Heart right ventricle (tissue), 16 donors: ENCODE measurements at regions not wholly inside any gene's neighbourhood (a gene's known extent, or its start where the extent isn't known, plus 50 kb on each side); places are given as distances from the start of the nearest gene placed in this dataset.

Experiments used
- ATAC-seq, 8 donors: fragments of 200-7000 bp; cut with Tn5 transposase; one replicate each; pipeline ENCODE4 v1.9.1; 2020; ENCODE audit warnings: mild to moderate bottlenecking in 8 of 8, moderate library complexity in 8 of 8, moderate number of reproducible peaks in 1 of 8
- DNase-seq, 2 donors: peaks; one replicate each; pipeline ENCODE4 v3.0.0-alpha.2; 2020
- H3K27ac ChIP-seq, 10 donors: fragments of 200-600 bp; sonication (generic) in 2 of 10; one replicate each; pipeline versions ENCODE4 v1.5.0 to v1.8.0; 2020 to 2022; ENCODE audit warnings: mild to moderate bottlenecking in 3 of 10
- H3K27me3 ChIP-seq, 7 donors: fragments of 200-600 bp; one replicate each; pipeline ENCODE4 v1.8.0; 2021 to 2022; ENCODE audit warnings: mild to moderate bottlenecking in 2 of 7
- H3K36me3 ChIP-seq, 9 donors: fragments of 200-600 bp; sonication (generic) in 1 of 9; one replicate each; pipeline versions ENCODE4 v1.5.0 to v1.8.0; 2020 to 2022; ENCODE audit warnings: mild to moderate bottlenecking in 2 of 9
- H3K4me1 ChIP-seq, 9 donors: fragments of 200-600 bp; sonication (generic) in 1 of 9; one replicate each; pipeline versions ENCODE4 v1.5.0 to v1.8.0; 2020 to 2022; ENCODE audit warnings: mild to moderate bottlenecking in 4 of 9
- H3K4me3 ChIP-seq, 10 donors: fragments of 200-600 bp; sonication (generic) in 2 of 10; one replicate each; pipeline versions ENCODE4 v1.5.0 to v1.8.0; 2020 to 2022; ENCODE audit warnings: mild to moderate bottlenecking in 7 of 10, moderate library complexity in 2 of 10
- H3K9me3 ChIP-seq, 11 donors: fragments of 200-600 bp in 10 of 11; sonication (generic) in 2 of 11; one replicate each; pipeline versions ENCODE4 v1.5.0 to v1.8.0; 2013 to 2022; ENCODE audit warnings: mild to moderate bottlenecking in 2 of 11, control low read depth in 1 of 11, moderate library complexity in 1 of 11
- WGBS, 2 donors: extraction: QIAGEN DNeasy Blood & Tissue Kit; methylation state at CpG; one replicate each; pipeline ENCODE4 v1.1.7; 2013; ENCODE audit warnings: inconsistent platforms in 1 of 2; 5-methylcytosine and 5-hydroxymethylcytosine counted together
- intact Hi-C, 10 donors: fragments of 100-400 bp; cut with DNase I; formaldehyde crosslinking; loops; one replicate each; pipeline versions ENCODE4 v1.11.1 to v1.14.2; 2022
- TF ChIP-seq, protein P1 (sequence below), 9 donors: fragments of 200-600 bp; sonication (generic) in 2 of 9; IDR thresholded peaks; one replicate each; pipeline versions ENCODE4 v1.5.0 to v1.8.0; 2021 to 2022; ENCODE audit warnings: antibody characterized with exemption in 9 of 9, mild to moderate bottlenecking in 5 of 9, moderate library complexity in 1 of 9
- donor health status: Arrhythmogenic right ventricular cardiomyopathy.
- donor health status: ischemic (EF 13 %, LVEDD 7.1; RV severe dilation, severe dysfunction).
- donor health status: healthy with polysubstance abuse.
- donor health status: DM: no; HTN: yes; CAD: no.
- donor health status: DM: no; HTN: no; CAD: no.
- donor health status: ischemic (EF 25% LVEDD 6.9; RV normal size, moderate dysfunction).
- donor health status: ischemic (EF 25% LVEDD 5.7; RV mildly dilated, moderate dysfunction).
- donor health status: healthy.
- donor health status: DM: yes; HTN: yes; CAD: no.
- donor health status: Ischemic cardiomyopathy.
- donor health status: ischemic (EF 35%, LVEDD 5.7; RV mildly dilated, moderate dysfunction).
- donor health status: nonischemic (EF 11% LVEDD 7.7; RV severe dilation, severe dysfunction).
- donor health status: DM: yes; HTN: yes; CAD: no.
- donor health status: PGD.
- donor health status: ischemic (EF 29% LVEDD 5.4; RV normal size, mild dysfunction).
- donor health status: nonischemic (EF 23%, LVEDD 6.1; RV moderate dilation, normal function).

DNA sequence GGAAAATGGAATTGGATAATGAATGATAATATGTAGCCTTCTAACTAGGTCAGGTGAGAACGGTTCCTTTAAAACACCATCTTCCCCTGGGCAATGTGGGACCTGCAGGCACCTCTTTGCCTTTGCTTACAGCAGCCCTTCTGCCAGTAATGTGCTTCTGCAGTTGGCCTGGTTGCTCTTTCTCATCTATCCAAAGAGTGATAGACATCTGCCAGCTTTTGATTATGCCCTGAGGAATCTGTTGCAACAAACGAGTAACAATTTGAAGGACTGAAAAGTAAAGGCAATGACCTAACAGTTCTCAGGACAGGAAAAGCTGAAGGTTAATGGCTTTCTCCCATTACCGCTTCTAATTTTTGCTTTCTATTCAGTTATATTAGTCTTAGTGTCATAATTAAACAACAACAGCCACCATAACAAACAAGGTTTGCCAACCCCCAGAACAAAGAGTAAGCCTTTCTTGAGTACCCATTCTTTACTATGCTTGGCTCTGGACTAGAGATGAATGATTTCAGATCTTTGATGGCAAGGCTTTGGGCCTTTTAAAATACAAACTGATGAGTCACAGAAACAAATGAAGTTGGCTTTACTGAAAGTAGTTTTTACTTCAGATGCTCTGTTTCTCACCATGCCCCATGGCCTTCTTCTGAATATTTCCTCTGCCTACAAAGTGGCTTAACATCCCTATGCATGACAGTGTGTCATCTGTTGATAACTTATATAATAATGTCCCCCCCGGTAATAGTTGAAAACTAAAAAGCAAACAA is 76.1 kb upstream of the KRR1 start:
- Histone ChIP-seq H3K27me3 (no peaks in the 10 kb centered on the region), H3K27ac (no peak overlapping the region), H3K4me1 (no peaks in the 10 kb centered on the region), H3K9me3 (no peaks in the 10 kb centered on the region), H3K36me3 (no peaks in the 10 kb centered on the region), H3K4me3 (no peak overlapping the region)
- DNase-seq (no peak), ATAC-seq (no peak)
- WGBS, 2 donors = 77 to 87% methylated on average over 4 of the region's 4 CpGs
- intact Hi-C loops = no loop called here
- TF ChIP-seq, protein P1, sequence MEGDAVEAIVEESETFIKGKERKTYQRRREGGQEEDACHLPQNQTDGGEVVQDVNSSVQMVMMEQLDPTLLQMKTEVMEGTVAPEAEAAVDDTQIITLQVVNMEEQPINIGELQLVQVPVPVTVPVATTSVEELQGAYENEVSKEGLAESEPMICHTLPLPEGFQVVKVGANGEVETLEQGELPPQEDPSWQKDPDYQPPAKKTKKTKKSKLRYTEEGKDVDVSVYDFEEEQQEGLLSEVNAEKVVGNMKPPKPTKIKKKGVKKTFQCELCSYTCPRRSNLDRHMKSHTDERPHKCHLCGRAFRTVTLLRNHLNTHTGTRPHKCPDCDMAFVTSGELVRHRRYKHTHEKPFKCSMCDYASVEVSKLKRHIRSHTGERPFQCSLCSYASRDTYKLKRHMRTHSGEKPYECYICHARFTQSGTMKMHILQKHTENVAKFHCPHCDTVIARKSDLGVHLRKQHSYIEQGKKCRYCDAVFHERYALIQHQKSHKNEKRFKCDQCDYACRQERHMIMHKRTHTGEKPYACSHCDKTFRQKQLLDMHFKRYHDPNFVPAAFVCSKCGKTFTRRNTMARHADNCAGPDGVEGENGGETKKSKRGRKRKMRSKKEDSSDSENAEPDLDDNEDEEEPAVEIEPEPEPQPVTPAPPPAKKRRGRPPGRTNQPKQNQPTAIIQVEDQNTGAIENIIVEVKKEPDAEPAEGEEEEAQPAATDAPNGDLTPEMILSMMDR (IDR thresholded peaks at IDR 0.05) = no peak

DNA sequence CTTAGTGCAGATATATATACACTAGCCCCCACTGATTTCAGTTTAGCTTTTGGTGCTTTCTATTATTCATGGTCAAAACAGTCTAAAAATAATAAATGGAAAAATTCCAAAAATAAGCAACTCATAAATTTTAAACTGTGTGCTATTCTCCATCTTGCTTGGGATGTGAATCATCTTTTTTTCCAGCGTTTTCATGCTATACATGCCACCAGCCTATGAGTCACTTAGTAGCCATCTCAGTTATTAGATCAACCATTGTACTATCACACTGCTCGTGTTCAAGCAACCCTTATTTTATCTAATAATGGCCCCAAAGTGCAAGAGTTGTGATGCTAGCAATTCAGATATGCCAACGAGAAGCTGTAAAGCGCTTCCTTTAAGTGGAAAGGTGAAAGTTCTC is 73.9 kb upstream of the KRR1 start:
- H3K27me3 ChIP-seq = no peaks in the 10 kb centered on the region
- TF ChIP-seq, protein P1 (IDR thresholded peaks at IDR 0.05) = no peak
- DNase-seq (no peak), ATAC-seq (no peak)
- intact Hi-C loops = no loop called here
- WGBS, 2 donors = 84 to 88% methylated on average over 4 of the region's 4 CpGs
- H3K27ac ChIP-seq = no peak overlapping the region
- H3K4me1 ChIP-seq = no peaks in the 10 kb centered on the region
- H3K4me3 ChIP-seq = no peak overlapping the region
- H3K36me3 ChIP-seq = no peaks in the 10 kb centered on the region
- no peaks in the 10 kb centered on the region for H3K9me3 ChIP-seq

DNA sequence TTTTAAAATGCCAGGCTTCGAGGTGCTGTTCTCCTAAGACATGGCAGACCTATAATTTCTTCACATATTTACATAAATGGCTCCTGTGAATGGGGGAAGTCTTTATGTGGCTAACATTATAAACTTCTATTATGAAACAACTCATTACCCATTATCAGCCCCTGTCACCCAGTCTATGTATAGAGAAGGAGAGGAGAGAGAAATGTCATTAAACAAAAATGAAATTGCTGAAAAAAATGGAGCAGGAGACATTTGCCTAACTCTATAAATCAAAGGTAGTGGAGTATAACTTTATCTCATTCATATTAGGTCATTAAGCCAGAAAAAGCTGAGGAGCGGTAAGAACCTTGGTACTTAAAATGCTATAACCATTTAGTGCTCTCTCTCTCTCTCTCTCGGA is 71.9 kb upstream of the KRR1 start:
- 71 to 80% methylated on average over 3 of the region's 3 CpGs for WGBS, 2 donors
- no peaks in the 10 kb centered on the region for H3K27me3 ChIP-seq
- ATAC-seq (no peak), DNase-seq (no peak)
- no peaks in the 10 kb centered on the region for H3K4me1 ChIP-seq
- intact Hi-C loops = no loop called here
- TF ChIP-seq, protein P1 (IDR thresholded peaks at IDR 0.05) = no peak
- H3K9me3 ChIP-seq = no peaks in the 10 kb centered on the region
- H3K36me3 ChIP-seq = no peaks in the 10 kb centered on the region
- H3K4me3 ChIP-seq = no peak overlapping the region
- H3K27ac ChIP-seq = no peak overlapping the region

DNA sequence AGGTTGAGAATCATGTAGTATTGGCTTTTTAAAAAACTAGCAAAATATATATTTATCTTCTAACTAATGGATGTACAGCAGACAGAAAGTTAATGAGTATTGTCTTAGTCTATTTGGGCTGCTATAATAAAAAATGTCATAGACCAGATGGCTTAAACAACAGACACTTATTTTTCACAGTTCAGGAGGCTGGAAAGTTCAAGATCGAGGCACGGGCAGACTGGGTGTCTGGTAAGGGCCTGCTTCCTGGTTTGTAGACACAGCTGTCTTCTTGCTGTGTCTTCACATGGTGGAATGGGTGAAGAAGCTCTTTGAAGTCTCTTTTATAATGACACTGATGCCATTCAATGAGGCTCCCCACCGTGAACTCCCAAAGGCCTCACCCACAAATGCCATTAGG is 70.1 kb upstream of the KRR1 start:
- no peak for DNase-seq
- no peak for ATAC-seq
- no peaks in the 10 kb centered on the region for H3K27me3 ChIP-seq
- no peaks in the 10 kb centered on the region for H3K36me3 ChIP-seq
- H3K27ac ChIP-seq = no peak overlapping the region
- H3K4me1 ChIP-seq = no peaks in the 10 kb centered on the region
- H3K4me3 ChIP-seq = no peak overlapping the region
- TF ChIP-seq, protein P1 (IDR thresholded peaks at IDR 0.05) = no peak
- no peaks in the 10 kb centered on the region for H3K9me3 ChIP-seq
- intact Hi-C loops = no loop called here
- 91 to 92% methylated on average over 3 of the region's 3 CpGs for WGBS, 2 donors
